Tibial nerve (tissue), 4 donors: ENCODE measurements at regions not wholly inside any gene's neighbourhood (a gene's known extent, or its start where the extent isn't known, plus 50 kb on each side); places are given as distances from the start of the nearest gene placed in this dataset.

Experiments
- DNase-seq, 2 donors: peaks; one replicate each; pipeline ENCODE4 v3.0.0-alpha.2; 2019; ENCODE audit warnings: low spot score in 2 of 2
- H3K27ac ChIP-seq, 4 donors: fragments of 200-600 bp; sonication (generic) in 3 of 4; one replicate each; pipeline ENCODE4 v1.5.1; 2017 to 2019; ENCODE audit warnings: mild to moderate bottlenecking in 1 of 4
- H3K27me3 ChIP-seq, 2 donors: fragments of 200-600 bp; sonication (generic) in 1 of 2; one replicate each; pipeline versions ENCODE4 v1.5.1 to v1.6.0; 2017 to 2019
- H3K36me3 ChIP-seq, 3 donors: fragments of 200-600 bp; sonication (generic); one replicate each; pipeline ENCODE4 v1.5.1; 2018 to 2019
- H3K4me1 ChIP-seq, 4 donors: fragments of 200-600 bp; sonication (generic) in 3 of 4; one replicate each; pipeline ENCODE4 v1.5.1; 2017 to 2019
- H3K4me3 ChIP-seq, 4 donors: fragments of 200-600 bp; sonication (generic) in 3 of 4; one replicate each; pipeline ENCODE4 v1.5.1; 2017 to 2019; ENCODE audit warnings: mild to moderate bottlenecking in 1 of 4, moderate library complexity in 1 of 4
- H3K9me3 ChIP-seq, 4 donors: fragments of 200-600 bp; sonication (generic) in 3 of 4; one replicate each; pipeline ENCODE4 v1.5.1; 2017 to 2019
- CTCF ChIP-seq, 5 experiments: fragments of 200-600 bp in 3 of 5; fragments of 450-650 bp in 2 of 5; sonication (generic) in 3 of 5; IDR thresholded peaks; one replicate each; pipeline ENCODE4 v1.5.1; 2016 to 2019; ENCODE audit warnings: antibody characterized with exemption in 5 of 5, mild to moderate bottlenecking in 3 of 5, moderate library complexity in 2 of 5
- EP300 ChIP-seq, 2 donors: sonication (generic); formaldehyde crosslinking; IDR thresholded peaks; one replicate each; pipeline ENCODE4 v1.6.1; 2017; ENCODE audit warnings: antibody characterized with exemption in 2 of 2, mild to moderate bottlenecking in 1 of 2
- POLR2A ChIP-seq, 2 donors: fragments of 450-650 bp; IDR thresholded peaks; one replicate each; pipeline ENCODE4 v1.6.1; 2017; ENCODE audit warnings: antibody characterized with exemption in 2 of 2, mild to moderate bottlenecking in 2 of 2, moderate library complexity in 2 of 2
- WGBS, 2 donors: methylation state at CpG; one replicate each; pipeline ENCODE4 v1.1.5; 2018; 5-methylcytosine and 5-hydroxymethylcytosine counted together

GRCh38 chr6:134744301-134744700 is 205.6 kb downstream of the ALDH8A1 start:
- Histone ChIP-seq H3K27me3 (no peaks in the 10 kb centered on the region), H3K4me3 (no peak overlapping the region), H3K36me3 (no peaks in the 10 kb centered on the region), H3K27ac (no peak overlapping the region), H3K4me1 (no peaks in the 10 kb centered on the region), H3K9me3 (no peaks in the 10 kb centered on the region)
- TF ChIP-seq EP300 (IDR thresholded peaks at IDR 0.05) = no peak
- TF ChIP-seq CTCF (IDR thresholded peaks at IDR 0.05) = no peak
- TF ChIP-seq POLR2A (IDR thresholded peaks at IDR 0.05) = no peak
- no peak for DNase-seq

GRCh38 chr6:134741200-134741536 is 208.7 kb downstream of the ALDH8A1 start:
- Histone ChIP-seq H3K9me3 (no peaks in the 10 kb centered on the region), H3K27me3 (no peaks in the 10 kb centered on the region), H3K4me3 (no peak overlapping the region), H3K36me3 (no peaks in the 10 kb centered on the region), H3K4me1 (no peaks in the 10 kb centered on the region), H3K27ac (no peak overlapping the region)
- no peak for DNase-seq
- TF ChIP-seq POLR2A (IDR thresholded peaks at IDR 0.05) = no peak
- no peak for TF ChIP-seq CTCF (IDR thresholded peaks at IDR 0.05)
- no peak for TF ChIP-seq EP300 (IDR thresholded peaks at IDR 0.05)
- WGBS, 2 donors = 67 to 76% methylated on average over 7 of the region's 7 CpGs

- no peak for DNase-seq
- no peaks in the 10 kb centered on the region for H3K27me3 ChIP-seq
- no peaks in the 10 kb centered on the region for H3K9me3 ChIP-seq
- no peaks in the 10 kb centered on the region for H3K36me3 ChIP-seq
- H3K27ac ChIP-seq = no peak overlapping the region
- 57 to 59% methylated on average over 5 of the region's 5 CpGs for WGBS, 2 donors
- no peak overlapping the region for H3K4me3 ChIP-seq
- H3K4me1 ChIP-seq = no peaks in the 10 kb centered on the region
- no peak for TF ChIP-seq EP300 (IDR thresholded peaks at IDR 0.05)
- TF ChIP-seq CTCF (IDR thresholded peaks at IDR 0.05) = no peak
- TF ChIP-seq POLR2A (IDR thresholded peaks at IDR 0.05) = no peak
Observed at GRCh38 chr6:134740473-134741199, 209.3 kb downstream of the ALDH8A1 start.

GRCh38 chr6:134740027-134740373 is 209.9 kb downstream of the ALDH8A1 start:
- H3K4me3 ChIP-seq = no peak overlapping the region

More at GRCh38 chr6:134740027-134740373, 209.9 kb downstream of the ALDH8A1 start:
- TF ChIP-seq CTCF (IDR thresholded peaks at IDR 0.05) = no peak
- TF ChIP-seq EP300 (IDR thresholded peaks at IDR 0.05) = no peak
- TF ChIP-seq POLR2A (IDR thresholded peaks at IDR 0.05) = no peak
- Histone ChIP-seq H3K4me1 (no peaks in the 10 kb centered on the region), H3K27ac (no peak overlapping the region), H3K36me3 (no peaks in the 10 kb centered on the region), H3K9me3 (no peaks in the 10 kb centered on the region), H3K27me3 (no peaks in the 10 kb centered on the region)
- DNase-seq = no peak
- WGBS, 2 donors = 74 to 78% methylated on average over 5 of the region's 5 CpGs
